CD14-positive monocyte (primary cell): ENCODE measurements at regions not wholly inside any gene's neighbourhood (a gene's known extent, or its start where the extent isn't known, plus 50 kb on each side); places are given as distances from the start of the nearest gene placed in this dataset.

Experiments
- DNase-seq, 3 donors: peaks; one replicate each; pipeline ENCODE4 v3.0.0-alpha.2; 2011 to 2022
- H2AFZ ChIP-seq: 2 replicates; pipeline ENCODE4 v1.6.0; 2012; ENCODE audit warnings: mild to moderate bottlenecking, low read depth, low read length, inconsistent platforms; ENCODE audit not compliant: insufficient read depth, poor library complexity, severe bottlenecking
- H3K27ac ChIP-seq, 2 donors: 1 replicate in 1 of 2; 2 replicates in 1 of 2; pipeline ENCODE4 v1.5.1; 2012 to 2013; ENCODE audit warnings: low read length in 2 of 2, control low read depth in 1 of 2, inconsistent platforms in 1 of 2, low read depth in 1 of 2, mild to moderate bottlenecking in 1 of 2
- H3K27me3 ChIP-seq, 2 donors: one replicate each; pipeline versions ENCODE4 v1.6.0 to v1.6.1; 2011 to 2013; ENCODE audit warnings: low read length in 2 of 2; ENCODE audit not compliant: control insufficient read depth in 2 of 2, insufficient read depth in 2 of 2
- H3K36me3 ChIP-seq, 2 donors: replicated peaks in 1 of 2; 1 replicate in 1 of 2; 2 replicates in 1 of 2; pipeline versions ENCODE4 v1.5.1 to v1.6.1; 2012 to 2013; ENCODE audit warnings: low read length in 2 of 2, control low read depth in 1 of 2, inconsistent platforms in 1 of 2, mild to moderate bottlenecking in 1 of 2; ENCODE audit not compliant: insufficient read depth in 2 of 2, control insufficient read depth in 1 of 2
- H3K4me1 ChIP-seq, 2 donors: 1 replicate in 1 of 2; 2 replicates in 1 of 2; pipeline versions ENCODE4 v1.5.1 to v1.6.1; 2012 to 2013; ENCODE audit warnings: low read length in 2 of 2, control low read depth in 1 of 2, inconsistent platforms in 1 of 2, mild to moderate bottlenecking in 1 of 2, moderate library complexity in 1 of 2; ENCODE audit not compliant: insufficient read depth in 2 of 2, control insufficient read depth in 1 of 2
- H3K4me2 ChIP-seq: replicated peaks from 2 replicates; pipeline ENCODE3; 2012; ENCODE audit warnings: low read length, moderate library complexity, mild to moderate bottlenecking; ENCODE audit not compliant: poor library complexity, severe bottlenecking; ENCODE audit errors: extremely low read depth
- H3K4me3 ChIP-seq, 3 experiments: fragments of 200-600 bp in 1 of 3; sonication (generic) in 1 of 3; replicated peaks in 1 of 3; 1 replicate in 2 of 3; 2 replicates in 1 of 3; pipeline ENCODE4 v1.5.1; 2011 to 2013; ENCODE audit warnings: low read length in 3 of 3, mild to moderate bottlenecking in 3 of 3, control low read depth in 2 of 3, low read depth in 2 of 3, inconsistent platforms in 1 of 3, moderate library complexity in 1 of 3
- H3K79me2 ChIP-seq: 2 replicates; pipeline ENCODE4 v1.6.0; 2012; ENCODE audit warnings: mild to moderate bottlenecking, control low read depth, inconsistent platforms, low read length, moderate library complexity; ENCODE audit not compliant: insufficient read depth
- H3K9ac ChIP-seq: 2 replicates; pipeline ENCODE4 v1.6.0; 2017; ENCODE audit warnings: low read length, mild to moderate bottlenecking; ENCODE audit not compliant: insufficient read depth, poor library complexity, severe bottlenecking
- H3K9me3 ChIP-seq, 2 donors: replicated peaks in 1 of 2; 1 replicate in 1 of 2; 2 replicates in 1 of 2; pipeline versions ENCODE4 v1.5.1 to v1.6.1; 2012 to 2013; ENCODE audit warnings: low read length in 2 of 2, control low read depth in 1 of 2; ENCODE audit not compliant: control insufficient read depth in 1 of 2, insufficient read depth in 1 of 2
- H4K20me1 ChIP-seq: 2 replicates; pipeline ENCODE4 v1.6.0; 2012; ENCODE audit warnings: mild to moderate bottlenecking, low read length, control low read depth, moderate library complexity; ENCODE audit not compliant: insufficient read depth
- H3K27ac Mint-ChIP-seq, 7 donors: one replicate each; pipeline ENCODE4 v1.8.0; 2020; ENCODE audit warnings: mild to moderate bottlenecking in 7 of 7, mixed read lengths in 7 of 7, moderate library complexity in 6 of 7, inconsistent platforms in 2 of 7
- H3K27me3 Mint-ChIP-seq, 3 donors: one replicate each; pipeline ENCODE4 v1.8.0; 2021 to 2022; ENCODE audit warnings: low read depth in 3 of 3, mild to moderate bottlenecking in 3 of 3, mixed read lengths in 3 of 3, moderate library complexity in 3 of 3, inconsistent platforms in 1 of 3
- H3K36me3 Mint-ChIP-seq, 2 donors: one replicate each; pipeline ENCODE4 v1.8.0; 2020; ENCODE audit warnings: mixed read lengths in 2 of 2, inconsistent platforms in 1 of 2, mild to moderate bottlenecking in 1 of 2
- H3K4me1 Mint-ChIP-seq: one replicate; pipeline ENCODE4 v1.8.0; 2020; ENCODE audit warnings: mild to moderate bottlenecking, mixed read lengths
- H3K4me3 Mint-ChIP-seq, 2 donors: one replicate each; pipeline ENCODE4 v1.8.0; 2020; ENCODE audit warnings: mild to moderate bottlenecking in 2 of 2, mixed read lengths in 2 of 2, moderate library complexity in 1 of 2
- H3K9me3 Mint-ChIP-seq, 7 donors: one replicate each; pipeline ENCODE4 v1.8.0; 2020 to 2022; ENCODE audit warnings: mixed read lengths in 7 of 7, mild to moderate bottlenecking in 6 of 7, moderate library complexity in 6 of 7, inconsistent platforms in 2 of 7
- CTCF ChIP-seq: fragments of 200-600 bp; IDR thresholded peaks from one replicate; pipeline ENCODE4 v1.8.0; 2022; ENCODE audit warnings: antibody characterized with exemption, mild to moderate bottlenecking
- WGBS: methylation state at CpG from one replicate; pipeline ENCODE4 v1.1.5; 2013; ENCODE audit warnings: missing lambda C conversion rate; ENCODE audit not compliant: insufficient coverage; 5-methylcytosine and 5-hydroxymethylcytosine counted together
- intact Hi-C, 2 donors: fragments of 100-400 bp; cut with micrococcal nuclease; formaldehyde crosslinking; loops; one replicate each; pipeline versions ENCODE4 v1.15.0 to v1.15.1; 2023

GRCh38 chr19:27828829-27829228 lies 1384.1 kb downstream of the UQCRFS1 start:
- H3K27ac ChIP-seq, result no peak overlapping the region
- Mint-ChIP-seq H3K9me3 (peaks cover 0 to 18% (median 10%) of the 10 kb centered on the region in 7 donors), H3K4me1 (peaks cover 4% of the 10 kb centered on the region), H3K27ac (no peak overlapping the region), H3K4me3 (no peak overlapping the region), H3K36me3 (peaks cover 0 to 3% of the 10 kb centered on the region in 2 donors), H3K27me3 (no peaks in the 10 kb centered on the region)
- H3K4me1 ChIP-seq, result no peaks in the 10 kb centered on the region
- no peak overlapping the region for H3K4me2 ChIP-seq
- WGBS, result no CpG with 5 or more reads among the region's 3 CpGs
- DNase-seq, result no peak
- no peak overlapping the region for H3K4me3 ChIP-seq
- no peak overlapping the region for H3K9ac ChIP-seq
- no peak overlapping the region for H2AFZ ChIP-seq
- no peaks in the 10 kb centered on the region for H4K20me1 ChIP-seq
- intact Hi-C loops, result no loop called here
- no peaks in the 10 kb centered on the region for H3K79me2 ChIP-seq
- TF ChIP-seq CTCF, result no peak
- no peaks in the 10 kb centered on the region for H3K27me3 ChIP-seq
- H3K36me3 ChIP-seq, result no peaks in the 10 kb centered on the region
- peaks cover 0 to 18% of the 10 kb centered on the region in 2 donors for H3K9me3 ChIP-seq

- Mint-ChIP-seq H3K4me3 (no peak overlapping the region), H3K9me3 (peaks cover 4 to 25% (median 20%) of the 10 kb centered on the region in 7 donors), H3K36me3 (peaks cover 0 to 3% of the 10 kb centered on the region in 2 donors), H3K4me1 (peaks cover 4% of the 10 kb centered on the region), H3K27ac (no peak overlapping the region), H3K27me3 (no peaks in the 10 kb centered on the region)
- Histone ChIP-seq H4K20me1 (no peaks in the 10 kb centered on the region), H2AFZ (no peak overlapping the region), H3K79me2 (no peaks in the 10 kb centered on the region), H3K36me3 (no peaks in the 10 kb centered on the region), H3K27me3 (no peaks in the 10 kb centered on the region), H3K27ac (no peak overlapping the region), H3K9me3 (peaks cover 17 to 33% of the 10 kb centered on the region in 2 donors), H3K4me2 (no peak overlapping the region), H3K4me1 (no peaks in the 10 kb centered on the region), H3K9ac (no peak overlapping the region), H3K4me3 (no peak overlapping the region)
- no peak for DNase-seq
- no peak for TF ChIP-seq CTCF
- intact Hi-C loops, result no loop called here
- WGBS, result no CpG with 5 or more reads among the region's 3 CpGs
Measured at GRCh38 chr19:27824108-27824507, 1388.8 kb downstream of the UQCRFS1 start.
